ENCODE measurements at regions not wholly inside any gene's neighbourhood (a gene's known extent, or its start where the extent isn't known, plus 50 kb on each side); places are given as distances from the start of the nearest gene placed in this dataset.

- DNase-seq (ENCODE audit: low read depth, low spot score): no peak
- Histone ChIP-seq H3K27ac (ENCODE audit: control insufficient read depth, insufficient read depth, low read length) (no peak overlapping the region), H3K4me1 (ENCODE audit: control insufficient read depth, extremely low read depth, insufficient read depth, low read length) (no peaks in the 10 kb centered on the region), H3K27me3 (ENCODE audit: control insufficient read depth, extremely low read depth, insufficient read depth, low read length) (no peaks in the 10 kb centered on the region), H2AFZ (ENCODE audit: control insufficient read depth, low read length) (no peak overlapping the region), H3K36me3 (ENCODE audit: control insufficient read depth in 2 of 2, extremely low read depth in 1 of 2, insufficient read depth in 2 of 2, low read length in 2 of 2) (no peaks in the 10 kb centered on the region), H3K9me1 (ENCODE audit: control insufficient read depth, extremely low read depth, insufficient read depth, low read length) (no peaks in the 10 kb centered on the region), H4K20me1 (ENCODE audit: control insufficient read depth, extremely low read depth, insufficient read depth, low read length) (no peaks in the 10 kb centered on the region), H3K4me3 (ENCODE audit: control insufficient read depth in 2 of 3, extremely low read depth in 1 of 3, insufficient read depth in 2 of 3, low read depth in 1 of 3, low read length in 3 of 3) (no peak overlapping the region), H3K79me2 (ENCODE audit: control insufficient read depth, insufficient read depth, low read length) (no peaks in the 10 kb centered on the region), H3K9ac (ENCODE audit: control insufficient read depth, extremely low read depth, insufficient read depth, low read length) (no peak overlapping the region), H3K9me3 (ENCODE audit: control insufficient read depth, low read depth, low read length) (no peaks in the 10 kb centered on the region), H3K4me2 (ENCODE audit: control insufficient read depth, extremely low read depth, insufficient read depth, low read depth, low read length) (no peak overlapping the region)
- TF ChIP-seq CTCF (optimal IDR thresholded peaks at IDR 0.05 in 1 of 3, IDR thresholded peaks at IDR 0.05 in 1 of 3, conservative IDR thresholded peaks at IDR 0.05 in 1 of 3; ENCODE audit: extremely low read depth in 1 of 3, insufficient read depth in 2 of 3, low read length in 3 of 3) (no peak), EZH2 (IDR thresholded peaks at IDR 0.05; ENCODE audit: low read length) (no peak)
- dilution Hi-C loops (cut with MboI; ENCODE audit: extremely low pct_ligation_motif_present, low sequenced_read_pairs): no loop called here
- FAIRE-seq: no peak
Observed at GRCh38 chr16:64742455-64743223, 379.2 kb downstream of the CDH11 start.

- Histone ChIP-seq H3K9me3 (ENCODE audit: control insufficient read depth, low read depth, low read length) (no peaks in the 10 kb centered on the region), H2AFZ (ENCODE audit: control insufficient read depth, low read length) (no peak overlapping the region), H3K27me3 (ENCODE audit: control insufficient read depth, extremely low read depth, insufficient read depth, low read length) (no peaks in the 10 kb centered on the region), H3K9ac (ENCODE audit: control insufficient read depth, extremely low read depth, insufficient read depth, low read length) (no peak overlapping the region), H3K4me3 (ENCODE audit: control insufficient read depth in 2 of 3, extremely low read depth in 1 of 3, insufficient read depth in 2 of 3, low read depth in 1 of 3, low read length in 3 of 3) (no peak overlapping the region), H3K27ac (ENCODE audit: control insufficient read depth, insufficient read depth, low read length) (no peak overlapping the region), H3K4me1 (ENCODE audit: control insufficient read depth, extremely low read depth, insufficient read depth, low read length) (no peaks in the 10 kb centered on the region), H3K36me3 (ENCODE audit: control insufficient read depth in 2 of 2, extremely low read depth in 1 of 2, insufficient read depth in 2 of 2, low read length in 2 of 2) (no peaks in the 10 kb centered on the region), H3K4me2 (ENCODE audit: control insufficient read depth, extremely low read depth, insufficient read depth, low read depth, low read length) (no peak overlapping the region), H4K20me1 (ENCODE audit: control insufficient read depth, extremely low read depth, insufficient read depth, low read length) (no peaks in the 10 kb centered on the region), H3K9me1 (ENCODE audit: control insufficient read depth, extremely low read depth, insufficient read depth, low read length) (no peaks in the 10 kb centered on the region), H3K79me2 (ENCODE audit: control insufficient read depth, insufficient read depth, low read length) (no peaks in the 10 kb centered on the region)
- dilution Hi-C loops (cut with MboI; ENCODE audit: extremely low pct_ligation_motif_present, low sequenced_read_pairs): no loop called here
- DNase-seq (ENCODE audit: low read depth, low spot score) (no peak), FAIRE-seq (no peak)
- no peak for TF ChIP-seq CTCF (optimal IDR thresholded peaks at IDR 0.05 in 1 of 3, IDR thresholded peaks at IDR 0.05 in 1 of 3, conservative IDR thresholded peaks at IDR 0.05 in 1 of 3; ENCODE audit: extremely low read depth in 1 of 3, insufficient read depth in 2 of 3, low read length in 3 of 3)
- no peak for TF ChIP-seq EZH2 (IDR thresholded peaks at IDR 0.05; ENCODE audit: low read length)
Observed at GRCh38 chr16:64740261-64740660, 381.6 kb downstream of the CDH11 start.

All from keratinocyte (primary cell).